H9 (cell line): ENCODE measurements at regions not wholly inside any gene's neighbourhood (a gene's known extent, or its start where the extent isn't known, plus 50 kb on each side); places are given as distances from the start of the nearest gene placed in this dataset.

Experiments
- DNase-seq: peaks from one replicate; pipeline ENCODE4 v3.0.0-alpha.2; 2017
- H2AFZ ChIP-seq: one replicate; pipeline ENCODE4 v1.6.1; 2013; ENCODE audit warnings: mild to moderate bottlenecking, low read length, control low read depth, moderate library complexity
- H2AK5ac ChIP-seq: 2 replicates; pipeline ENCODE4 v1.6.1; 2013; ENCODE audit warnings: low read length, control low read depth, mixed read lengths; ENCODE audit not compliant: insufficient read length
- H2BK120ac ChIP-seq: one replicate; pipeline ENCODE4 v1.6.1; 2013; ENCODE audit warnings: low read depth, mild to moderate bottlenecking, low read length, control low read depth, inconsistent platforms; ENCODE audit not compliant: poor library complexity, severe bottlenecking
- H2BK12ac ChIP-seq: 2 replicates; pipeline ENCODE4 v1.6.1; 2013; ENCODE audit warnings: low read length, control low read depth, mixed read lengths, low read depth; ENCODE audit not compliant: insufficient read length
- H2BK15ac ChIP-seq: 2 replicates; pipeline ENCODE4 v1.6.1; 2013; ENCODE audit warnings: low read depth, low read length, control low read depth
- H2BK20ac ChIP-seq: one replicate; pipeline ENCODE4 v1.6.1; 2013; ENCODE audit warnings: low read depth, mild to moderate bottlenecking, low read length, control low read depth, inconsistent platforms; ENCODE audit not compliant: poor library complexity, severe bottlenecking
- H2BK5ac ChIP-seq: 2 replicates; pipeline ENCODE4 v1.6.1; 2013; ENCODE audit warnings: low read length, control low read depth, mixed read lengths; ENCODE audit not compliant: insufficient read length
- H3K14ac ChIP-seq: 2 replicates; pipeline ENCODE4 v1.6.1; 2013; ENCODE audit warnings: low read length, control low read depth; ENCODE audit not compliant: insufficient read depth
- H3K18ac ChIP-seq: 2 replicates; pipeline ENCODE4 v1.6.1; 2013; ENCODE audit warnings: low read depth, mild to moderate bottlenecking, mixed read lengths, low read length, control low read depth; ENCODE audit not compliant: insufficient read length
- H3K23ac ChIP-seq: 2 replicates; pipeline ENCODE4 v1.6.1; 2013; ENCODE audit warnings: low read length, control low read depth, mixed read lengths, low read depth; ENCODE audit not compliant: insufficient read length
- H3K23me2 ChIP-seq: 2 replicates; pipeline ENCODE4 v1.6.1; 2013; ENCODE audit warnings: low read depth, mild to moderate bottlenecking, mixed read lengths, low read length, control low read depth; ENCODE audit not compliant: insufficient read length, poor library complexity, severe bottlenecking
- H3K27ac ChIP-seq: 2 replicates; pipeline ENCODE4 v1.5.1; 2013; ENCODE audit warnings: low read length, control low read depth, mixed read lengths, low read depth; ENCODE audit not compliant: insufficient read length
- H3K27me3 ChIP-seq: 2 replicates; pipeline ENCODE4 v1.6.1; 2013; ENCODE audit warnings: low read length, control low read depth, inconsistent platforms; ENCODE audit not compliant: insufficient read depth
- H3K4ac ChIP-seq: 2 replicates; pipeline ENCODE4 v1.6.1; 2013; ENCODE audit warnings: low read depth, mild to moderate bottlenecking, control low read depth, inconsistent platforms, low read length, moderate library complexity
- H3K4me1 ChIP-seq: 2 replicates; pipeline ENCODE4 v1.6.1; 2013; ENCODE audit warnings: low read length, control low read depth, inconsistent platforms; ENCODE audit not compliant: insufficient read depth
- H3K4me2 ChIP-seq: 2 replicates; pipeline ENCODE4 v1.6.1; 2013; ENCODE audit warnings: low read length, control low read depth, mixed read lengths; ENCODE audit not compliant: insufficient read length, insufficient read depth
- H3K56ac ChIP-seq: 2 replicates; pipeline ENCODE4 v1.6.1; 2013; ENCODE audit warnings: low read depth, mild to moderate bottlenecking, mixed read lengths, low read length, control low read depth; ENCODE audit not compliant: insufficient read length
- H3K79me1 ChIP-seq: 2 replicates; pipeline ENCODE4 v1.6.1; 2013; ENCODE audit warnings: low read depth, mild to moderate bottlenecking, moderate library complexity, low read length, control low read depth, inconsistent platforms; ENCODE audit not compliant: insufficient read depth, poor library complexity, severe bottlenecking
- H3K79me2 ChIP-seq: 2 replicates; pipeline ENCODE4 v1.6.1; 2013; ENCODE audit warnings: low read length, control low read depth, inconsistent platforms; ENCODE audit not compliant: insufficient read depth
- H3K9ac ChIP-seq: 2 replicates; pipeline ENCODE4 v1.6.1; 2013; ENCODE audit warnings: low read length, control low read depth, mixed read lengths; ENCODE audit not compliant: insufficient read length; ENCODE audit errors: extremely low read depth
- H3K9me3 ChIP-seq: one replicate; pipeline ENCODE4 v1.6.1; 2013; ENCODE audit warnings: low read depth, low read length, inconsistent platforms; ENCODE audit not compliant: control insufficient read depth
- H3T11ph ChIP-seq: one replicate; pipeline ENCODE4 v1.6.1; 2013; ENCODE audit warnings: mild to moderate bottlenecking, low read length, control low read depth, inconsistent platforms
- H4K20me1 ChIP-seq: one replicate; pipeline ENCODE4 v1.6.1; 2013; ENCODE audit not compliant: control insufficient read depth, insufficient read length, insufficient read depth
- H4K5ac ChIP-seq: 2 replicates; pipeline ENCODE4 v1.6.1; 2013; ENCODE audit warnings: low read depth, mild to moderate bottlenecking, mixed read lengths, low read length, control low read depth; ENCODE audit not compliant: insufficient read length
- H4K8ac ChIP-seq: replicated peaks from 2 replicates; pipeline ENCODE4 v1.6.1; 2013; ENCODE audit warnings: low read length, control low read depth, mixed read lengths, low read depth; ENCODE audit not compliant: insufficient read length
- H4K91ac ChIP-seq: 2 replicates; pipeline ENCODE4 v1.6.1; 2013; ENCODE audit warnings: low read depth, mild to moderate bottlenecking, moderate library complexity, mixed read lengths, low read length, control low read depth; ENCODE audit not compliant: insufficient read length
- H3K27ac Mint-ChIP-seq, 3 experiments: 2 replicates in 2 of 3; 3 replicates in 1 of 3; pipeline ENCODE4 v1.8.0; 2020 to 2021; ENCODE audit warnings: mixed read lengths in 3 of 3, mild to moderate bottlenecking in 1 of 3, moderate library complexity in 1 of 3
- H3K27me3 Mint-ChIP-seq: 2 replicates; pipeline ENCODE4 v1.8.0; 2021; ENCODE audit warnings: low read depth, mild to moderate bottlenecking, moderate library complexity, mixed read lengths
- H3K36me3 Mint-ChIP-seq, 3 experiments: 2 replicates in 2 of 3; 3 replicates in 1 of 3; pipeline ENCODE4 v1.8.0; 2020 to 2021; ENCODE audit warnings: low read depth in 3 of 3, mixed read lengths in 3 of 3; ENCODE audit not compliant: insufficient read depth in 1 of 3
- H3K4me1 Mint-ChIP-seq, 2 experiments: 2 replicates each; pipeline ENCODE4 v1.8.0; 2020; ENCODE audit warnings: mixed read lengths in 2 of 2
- H3K4me3 Mint-ChIP-seq, 2 experiments: 2 replicates in 1 of 2; 3 replicates in 1 of 2; pipeline ENCODE4 v1.8.0; 2020 to 2021; ENCODE audit warnings: mild to moderate bottlenecking in 2 of 2, mixed read lengths in 2 of 2, moderate library complexity in 1 of 2
- H3K9me3 Mint-ChIP-seq, 2 experiments: 2 replicates in 1 of 2; 3 replicates in 1 of 2; pipeline ENCODE4 v1.8.0; 2020; ENCODE audit warnings: mild to moderate bottlenecking in 2 of 2, mixed read lengths in 2 of 2, moderate library complexity in 1 of 2
- CTCF ChIP-seq: fragments of 200-600 bp; sonication (generic); conservative IDR thresholded peaks from 3 replicates; pipeline ENCODE4 v1.8.0; 2021; ENCODE audit warnings: antibody characterized with exemption, mild to moderate bottlenecking
- WGBS: extraction: QIAGEN DNeasy Blood & Tissue Kit; methylation state at CpG from one replicate; pipeline ENCODE4 v1.1.7; 2013; ENCODE audit warnings: missing lambda C conversion rate, low lambda C conversion rate, mixed read lengths; ENCODE audit not compliant: insufficient read length; ENCODE audit errors: extremely low coverage; 5-methylcytosine and 5-hydroxymethylcytosine counted together

- H3K79me2 ChIP-seq: no peaks in the 10 kb centered on the region
- H3K18ac ChIP-seq: no peak overlapping the region
- H2BK20ac ChIP-seq: no peak overlapping the region
- no peak overlapping the region for H2BK15ac ChIP-seq
- no peak overlapping the region for H3K4me3 Mint-ChIP-seq
- no peaks in the 10 kb centered on the region for H3K27me3 ChIP-seq
- no peak overlapping the region for H3K14ac ChIP-seq
- H3T11ph ChIP-seq: no peak overlapping the region
- no peak overlapping the region for H3K27ac ChIP-seq
- no peak overlapping the region for H3K56ac ChIP-seq
- no peaks in the 10 kb centered on the region for H3K9me3 ChIP-seq
- DNase-seq: no peak
- H3K27me3 Mint-ChIP-seq: peaks cover 3% of the 10 kb centered on the region
- H4K8ac ChIP-seq: no peak overlapping the region
- no peaks in the 10 kb centered on the region; a peak in 1 of 7 replicates for H3K36me3 Mint-ChIP-seq
- no peak overlapping the region for H3K4ac ChIP-seq
- H3K4me2 ChIP-seq: no peak overlapping the region
- no CpG with 5 or more reads among the region's 9 CpGs for WGBS
- no peak overlapping the region for H3K23ac ChIP-seq
- no peak for TF ChIP-seq CTCF
- no peak overlapping the region for H2BK120ac ChIP-seq
- no peak overlapping the region for H2BK12ac ChIP-seq
- H3K4me1 Mint-ChIP-seq: peaks cover 12 to 16% of the 10 kb centered on the region in 2 experiments
- H2BK5ac ChIP-seq: no peak overlapping the region
- H3K4me1 ChIP-seq: no peaks in the 10 kb centered on the region
- no peak overlapping the region for H2AFZ ChIP-seq
- no peaks in the 10 kb centered on the region for H4K20me1 ChIP-seq
- H3K27ac Mint-ChIP-seq: peak overlapping the region in 1 of 3 experiments; percentile 82; a peak in 1 of 7 replicates
- H2AK5ac ChIP-seq: no peak overlapping the region
- no peak overlapping the region for H3K9ac ChIP-seq
- H4K91ac ChIP-seq: no peak overlapping the region
- H4K5ac ChIP-seq: no peak overlapping the region
- no peaks in the 10 kb centered on the region for H3K23me2 ChIP-seq
- H3K79me1 ChIP-seq: no peaks in the 10 kb centered on the region
- no peaks in the 10 kb centered on the region; a peak in 1 of 5 replicates for H3K9me3 Mint-ChIP-seq
These were observed 69.3 kb upstream of the RGPD5 start for GRCh38 chr2:109724533-109725460.
